GM12878 (cell line): ENCODE measurements at regions not wholly inside any gene's neighbourhood (a gene's known extent, or its start where the extent isn't known, plus 50 kb on each side); places are given as distances from the start of the nearest gene placed in this dataset.

ENCODE experiments used
- ATAC-seq: fragments of 200-7000 bp; cut with Tn5 transposase; 3 replicates; pipeline ENCODE4 v1.9.1; 2020; ENCODE audit warnings: mild to moderate bottlenecking, moderate library complexity
- BruUV-seq: library from RNA; stranded (reverse); fragments of 400-500 nt; replicated peaks from 2 replicates; lab custom pipeline; 2021; lab: Mats Ljungman, UMichigan
- CTCF ChIA-PET: fragments of 300-600 bp; sonication (Branson Sonifier 250); formaldehyde crosslinking; extraction: SDS; loops from one replicate; lab custom pipeline; 2021; ENCODE audit warnings: inconsistent platforms; lab: Yijun Ruan, JAX
- POLR2A ChIA-PET: fragments of 350-600 bp; formaldehyde crosslinking; extraction: SDS; loops from one replicate; lab custom pipeline; 2021; ENCODE audit warnings: inconsistent platforms; lab: Charles Lee
- RAD21 ChIA-PET: fragments of 300-600 bp; sonication (Branson Sonifier 250); formaldehyde crosslinking; loops from one replicate; lab custom pipeline; 2023; ENCODE audit warnings: antibody characterized with exemption; ENCODE audit not compliant: unreplicated experiment; lab: Charles Lee
- SMC1A ChIA-PET: fragments of 300-600 bp; sonication (Branson Sonifier 250); formaldehyde crosslinking; loops from one replicate; lab custom pipeline; 2023; ENCODE audit not compliant: unreplicated experiment, uncharacterized antibody; lab: Charles Lee
- DNase-seq: peaks from one replicate; pipeline ENCODE4 v3.0.0-alpha.2; 2011; ENCODE audit warnings: low read depth, low spot score
- FAIRE-seq: peaks from 3 replicates; lab custom pipeline; 2011; peaks lifted over from hg19 to GRCh38; lab: Jason Lieb, UNC
- H2AFZ ChIP-seq: 2 replicates; pipeline ENCODE4 v1.6.0; 2011; ENCODE audit warnings: low read depth, low read length, control low read depth; ENCODE audit not compliant: control insufficient read depth
- H3K27ac ChIP-seq: 2 replicates; pipeline ENCODE4 v1.5.1; 2011; ENCODE audit warnings: control low read depth; ENCODE audit not compliant: control insufficient read depth, insufficient read depth
- H3K27me3 ChIP-seq, 2 experiments: replicated peaks in 1 of 2; 2 replicates each; pipeline versions ENCODE4 v1.6.0 to v1.6.1; 2011; ENCODE audit warnings: low read length in 1 of 2; ENCODE audit not compliant: control insufficient read depth in 2 of 2, insufficient read depth in 2 of 2
- H3K36me3 ChIP-seq, 2 experiments: 2 replicates each; pipeline ENCODE4 v1.5.1; 2011; ENCODE audit warnings: low read length in 1 of 2; ENCODE audit not compliant: control insufficient read depth in 2 of 2, insufficient read depth in 2 of 2
- H3K4me1 ChIP-seq: 2 replicates; pipeline ENCODE4 v1.6.1; 2011; ENCODE audit warnings: mild to moderate bottlenecking, low read length, moderate library complexity, mixed read lengths; ENCODE audit not compliant: control insufficient read depth, insufficient read depth
- H3K4me2 ChIP-seq: 2 replicates; pipeline ENCODE4 v1.6.0; 2011; ENCODE audit warnings: control low read depth; ENCODE audit not compliant: control insufficient read depth, insufficient read depth
- H3K4me3 ChIP-seq: fragments of 200-600 bp; sonication (generic); 2 replicates; pipeline ENCODE4 v1.5.1; 2016
- H3K79me2 ChIP-seq: 2 replicates; pipeline ENCODE4 v1.6.0; 2011; ENCODE audit warnings: low read length; ENCODE audit not compliant: control insufficient read depth, insufficient read depth
- H3K9ac ChIP-seq: 2 replicates; pipeline ENCODE4 v1.8.0; 2011; ENCODE audit warnings: low read length, control low read depth, mixed read lengths; ENCODE audit not compliant: control insufficient read depth, insufficient read depth
- H3K9me3 ChIP-seq: replicated peaks from 3 replicates; pipeline ENCODE4 v1.5.1; 2011; ENCODE audit warnings: mild to moderate bottlenecking, low read length; ENCODE audit not compliant: control insufficient read depth, insufficient read depth
- H4K20me1 ChIP-seq: 2 replicates; pipeline ENCODE4 v1.6.0; 2011; ENCODE audit not compliant: control insufficient read depth, insufficient read depth
- BCL3 ChIP-seq: IDR thresholded peaks from 2 replicates; pipeline ENCODE4 v1.6.1; 2011; ENCODE audit warnings: borderline replicate concordance, low read depth, mild to moderate bottlenecking, moderate library complexity, low read length; ENCODE audit not compliant: insufficient read depth, poor library complexity, severe bottlenecking
- BHLHE40 ChIP-seq, 2 experiments: fragments of 450-650 bp in 1 of 2; IDR thresholded peaks; 2 replicates each; pipeline ENCODE4 v1.6.1; 2011 to 2017; ENCODE audit warnings: low read depth in 2 of 2, borderline replicate concordance in 1 of 2, improper control_type of control experiment in 1 of 2, low read length in 1 of 2, mild to moderate bottlenecking in 1 of 2
- CBX5 ChIP-seq: sonication (generic); IDR thresholded peaks from 2 replicates; pipeline ENCODE4 v1.6.1; 2016; ENCODE audit warnings: low read depth, moderate library complexity, mild to moderate bottlenecking, inconsistent platforms
- CREB1 ChIP-seq: IDR thresholded peaks from 2 replicates; pipeline ENCODE4 v1.6.1; 2012; ENCODE audit warnings: low read depth, mild to moderate bottlenecking, inconsistent platforms
- FOS ChIP-seq: IDR thresholded peaks from 3 replicates; pipeline ENCODE4 v1.6.1; 2011; ENCODE audit warnings: borderline replicate concordance; ENCODE audit not compliant: insufficient read length; ENCODE audit errors: extremely low read depth
- GATAD2B ChIP-seq: fragments of 450-650 bp; conservative IDR thresholded peaks from 2 replicates; pipeline ENCODE4 v1.6.1; 2017; ENCODE audit warnings: low read depth, mild to moderate bottlenecking, moderate library complexity
- HDAC2 ChIP-seq: fragments of 200-600 bp; sonication (generic); IDR thresholded peaks from 2 replicates; pipeline ENCODE4 v1.6.1; 2017
- HDAC6 ChIP-seq: fragments of 200-600 bp; sonication (generic); IDR thresholded peaks from one replicate; pipeline ENCODE4 v1.8.0; 2017; ENCODE audit warnings: antibody characterized with exemption; ENCODE audit not compliant: unreplicated experiment
- IKZF2 ChIP-seq, 2 experiments: fragments of 450-650 bp; IDR thresholded peaks; 2 replicates each; pipeline ENCODE4 v1.6.1; 2017; ENCODE audit warnings: mild to moderate bottlenecking in 2 of 2, moderate library complexity in 2 of 2
- IRF3 ChIP-seq: fragments of 450-650 bp; IDR thresholded peaks from 2 replicates; pipeline ENCODE4 v1.6.1; 2014; ENCODE audit warnings: mild to moderate bottlenecking
- IRF4 ChIP-seq: IDR thresholded peaks from 2 replicates; pipeline ENCODE4 v1.6.1; 2011; ENCODE audit warnings: low read depth, low read length
- KAT2A ChIP-seq: conservative IDR thresholded peaks from 2 replicates; pipeline ENCODE4 v1.6.1; 2011; ENCODE audit warnings: low read depth, low read length; ENCODE audit not compliant: control insufficient read depth
- NFXL1 ChIP-seq: fragments of 450-650 bp; IDR thresholded peaks from 2 replicates; pipeline ENCODE4 v1.6.1; 2017; ENCODE audit warnings: antibody characterized with exemption, mild to moderate bottlenecking, borderline replicate concordance
- NR2F1 ChIP-seq: fragments of 450-650 bp; conservative IDR thresholded peaks from 2 replicates; pipeline ENCODE4 v1.6.1; 2017; ENCODE audit warnings: mild to moderate bottlenecking
- PAX8 ChIP-seq: fragments of 450-650 bp; IDR thresholded peaks from 2 replicates; pipeline ENCODE4 v1.6.1; 2017; ENCODE audit warnings: mild to moderate bottlenecking, moderate library complexity
- SMAD5 ChIP-seq: IDR thresholded peaks from 2 replicates; pipeline ENCODE4 v1.6.1; 2016; ENCODE audit warnings: antibody characterized with exemption, low read depth
- SPI1 ChIP-seq: IDR thresholded peaks from 2 replicates; pipeline ENCODE4 v1.6.1; 2011; ENCODE audit warnings: low read depth, mild to moderate bottlenecking, low read length, moderate library complexity, borderline replicate concordance; ENCODE audit not compliant: insufficient read depth
- YBX1 ChIP-seq: fragments of 450-650 bp; IDR thresholded peaks from 2 replicates; pipeline ENCODE4 v1.6.1; 2016; ENCODE audit warnings: antibody characterized with exemption
- ZNF217 ChIP-seq: fragments of 450-650 bp; IDR thresholded peaks from 2 replicates; pipeline ENCODE4 v1.6.1; 2017; ENCODE audit warnings: antibody characterized with exemption, mild to moderate bottlenecking
- ZSCAN29 ChIP-seq: fragments of 450-650 bp; IDR thresholded peaks from 2 replicates; pipeline ENCODE4 v1.6.1; 2017; ENCODE audit warnings: mild to moderate bottlenecking, moderate library complexity
- WGBS: methylation state at CpG from one replicate; pipeline ENCODE4 v1.1.6; 2016; ENCODE audit warnings: low lambda C conversion rate; ENCODE audit not compliant: insufficient replicate concordance, insufficient coverage; ENCODE audit errors: missing lambda C conversion rate; 5-methylcytosine and 5-hydroxymethylcytosine counted together
- in situ Hi-C: fragments of 300-500 bp; cut with MboI; formaldehyde crosslinking; loops from 9 replicates; pipeline ENCODE4 v1.14.3; 2018; ENCODE audit warnings: mixed read lengths
- intact Hi-C: fragments of 100-400 bp; cut with micrococcal nuclease; formaldehyde crosslinking; loops from one replicate; pipeline ENCODE4 v1.14.2; 2022; ENCODE audit not compliant: unreplicated experiment

- intact Hi-C loops = no loop called here
- TF ChIP-seq KAT2A (no peak), BCL3 (no peak), ZNF217 (no peak), NFXL1 (no peak), FOS (no peak), HDAC2 (no peak), SMAD5 (no peak), CBX5 (no peak), CREB1 (no peak), BHLHE40 (IDR thresholded peaks at IDR 0.05; ENCODE audit: borderline replicate concordance in 1 of 2, low read depth in 2 of 2, low read length in 1 of 2) (no peak), SPI1 (no peak), ZSCAN29 (no peak), IRF3 (no peak), YBX1 (no peak), GATAD2B (no peak), HDAC6 (no peak), IKZF2 (IDR thresholded peaks at IDR 0.05) (no peak), IRF4 (no peak), PAX8 (no peak), NR2F1 (no peak)
- TF ChIP-seq, all 136 proteins: peak for 0
- 5% methylated on average over 5 of the region's 5 CpGs for WGBS
- no peaks in the 10 kb centered on the region for H4K20me1 ChIP-seq
- H3K27me3 ChIP-seq = no peaks in the 10 kb centered on the region
- DNase-seq = no peak
- H3K4me1 ChIP-seq = no peaks in the 10 kb centered on the region
- no peak for ATAC-seq
- no peaks in the 10 kb centered on the region for H3K9me3 ChIP-seq
- CTCF ChIA-PET = no interaction called here
- H3K4me2 ChIP-seq = no peak overlapping the region
- no peak overlapping the region for H3K27ac ChIP-seq
- H3K9ac ChIP-seq = no peak overlapping the region
- FAIRE-seq = no peak
- POLR2A ChIA-PET = no interaction called here
- in situ Hi-C loops = no loop called here
- SMC1A ChIA-PET = no interaction called here
- H2AFZ ChIP-seq = no peak overlapping the region
- no TSS peak for BruUV-seq
- H3K79me2 ChIP-seq = no peaks in the 10 kb centered on the region
- RAD21 ChIA-PET = no interaction called here
- no peak overlapping the region for H3K4me3 ChIP-seq
- H3K36me3 ChIP-seq = no peaks in the 10 kb centered on the region
These were observed 187.0 kb upstream of the ADCY2 start for GRCh38 chr5:7208938-7209337.
